Right lobe of liver (tissue), 4 donors: ENCODE measurements at regions not wholly inside any gene's neighbourhood (a gene's known extent, or its start where the extent isn't known, plus 50 kb on each side); places are given as distances from the start of the nearest gene placed in this dataset.

Experiments used
- POLR2A ChIP-seq: fragments of 450-650 bp; IDR thresholded peaks from one replicate; pipeline ENCODE4 v1.6.1; 2017; ENCODE audit warnings: antibody characterized with exemption, mild to moderate bottlenecking
- TF ChIP-seq, protein P1 (sequence below), 4 donors: fragments of 200-600 bp in 3 of 4; fragments of 450-650 bp in 1 of 4; IDR thresholded peaks; one replicate each; pipeline versions ENCODE4 v1.5.1 to v1.8.0; 2016 to 2022; ENCODE audit warnings: antibody characterized with exemption in 4 of 4, mild to moderate bottlenecking in 2 of 4
- donor health status: DM: no; HTN: no; CAD: no.
- donor health status: DM: no; HTN: no; CAD: no.
- donor health status: DM: no; HTN: yes; CAD: no.

DNA sequence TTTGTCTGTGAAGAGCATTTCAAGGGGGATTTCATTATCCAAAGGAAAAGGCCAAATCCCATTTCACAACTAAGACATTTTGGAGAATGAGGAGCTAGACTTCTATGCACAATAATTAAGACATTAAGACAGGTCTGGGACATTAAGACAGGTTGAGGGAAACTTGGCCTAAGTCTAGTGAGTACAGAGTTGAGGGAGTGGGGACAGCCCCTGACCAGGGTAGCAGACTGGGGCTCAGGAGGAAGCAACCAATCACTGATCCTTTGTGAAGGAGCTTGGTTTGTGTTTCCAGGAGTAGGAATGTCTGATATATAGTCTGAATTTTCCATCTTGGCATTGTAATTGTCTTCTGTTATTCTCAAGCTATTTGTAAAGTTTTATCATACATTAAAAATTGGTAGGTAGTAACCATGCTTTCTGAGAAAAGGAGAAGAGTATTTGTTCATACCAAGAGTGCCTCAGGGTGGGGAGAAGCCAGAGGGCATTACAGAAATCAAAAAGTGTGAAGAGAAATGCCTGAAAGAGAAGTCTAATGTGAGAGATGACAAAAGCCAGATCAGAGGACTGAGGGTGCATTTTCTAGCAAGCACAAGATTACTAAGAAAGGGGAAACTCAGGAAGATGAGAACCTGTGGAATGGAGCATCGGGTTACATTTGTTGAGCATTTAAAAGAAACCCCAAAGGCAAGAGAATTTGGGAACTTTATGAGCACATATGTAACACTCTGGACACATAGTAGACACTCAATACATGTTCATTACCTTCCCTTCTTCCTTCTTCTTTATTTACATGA, 189.3 kb upstream of the PIK3R1 start:
- TF ChIP-seq, protein P1, sequence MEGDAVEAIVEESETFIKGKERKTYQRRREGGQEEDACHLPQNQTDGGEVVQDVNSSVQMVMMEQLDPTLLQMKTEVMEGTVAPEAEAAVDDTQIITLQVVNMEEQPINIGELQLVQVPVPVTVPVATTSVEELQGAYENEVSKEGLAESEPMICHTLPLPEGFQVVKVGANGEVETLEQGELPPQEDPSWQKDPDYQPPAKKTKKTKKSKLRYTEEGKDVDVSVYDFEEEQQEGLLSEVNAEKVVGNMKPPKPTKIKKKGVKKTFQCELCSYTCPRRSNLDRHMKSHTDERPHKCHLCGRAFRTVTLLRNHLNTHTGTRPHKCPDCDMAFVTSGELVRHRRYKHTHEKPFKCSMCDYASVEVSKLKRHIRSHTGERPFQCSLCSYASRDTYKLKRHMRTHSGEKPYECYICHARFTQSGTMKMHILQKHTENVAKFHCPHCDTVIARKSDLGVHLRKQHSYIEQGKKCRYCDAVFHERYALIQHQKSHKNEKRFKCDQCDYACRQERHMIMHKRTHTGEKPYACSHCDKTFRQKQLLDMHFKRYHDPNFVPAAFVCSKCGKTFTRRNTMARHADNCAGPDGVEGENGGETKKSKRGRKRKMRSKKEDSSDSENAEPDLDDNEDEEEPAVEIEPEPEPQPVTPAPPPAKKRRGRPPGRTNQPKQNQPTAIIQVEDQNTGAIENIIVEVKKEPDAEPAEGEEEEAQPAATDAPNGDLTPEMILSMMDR (IDR thresholded peaks at IDR 0.05), result no peak
- TF ChIP-seq POLR2A, result no peak
